K562 (cell line): ENCODE measurements at regions not wholly inside any gene's neighbourhood (a gene's known extent, or its start where the extent isn't known, plus 50 kb on each side); places are given as distances from the start of the nearest gene placed in this dataset.

Source experiments
- ATAC-seq: fragments of 200-7000 bp; cut with Tn5 transposase; 3 replicates; pipeline ENCODE4 v1.9.1; 2020; ENCODE audit warnings: moderate library complexity
- BruUV-seq: library from RNA; stranded (reverse); fragments of 400-500 nt; replicated peaks from 2 replicates; lab custom pipeline; 2021; lab: Mats Ljungman, UMichigan
- CTCF ChIA-PET: fragments of 300-600 bp; formaldehyde crosslinking; extraction: SDS; loops from one replicate; lab custom pipeline; 2021; ENCODE audit warnings: low intra/inter-chr PET ratio; lab: Yijun Ruan, JAX
- POLR2A ChIA-PET: fragments of 300-600, 350-650 bp; sonication (Branson Sonifier 250); formaldehyde crosslinking; extraction: SDS; loops from one replicate; lab custom pipeline; 2021; ENCODE audit warnings: antibody characterized with exemption, inconsistent platforms; lab: Yijun Ruan, JAX
- DNase-seq, 4 experiments: peaks; one replicate each; pipeline versions ENCODE4 v3.0.0 to v3.0.0-alpha.2; 2011 to 2018; ENCODE audit warnings: low spot score in 3 of 4, mixed read lengths in 3 of 4; ENCODE audit errors: extremely low read depth in 1 of 4
- FAIRE-seq: peaks from 2 replicates; lab custom pipeline; 2011; peaks lifted over from hg19 to GRCh38; lab: Jason Lieb, UNC
- H2AFZ ChIP-seq: 2 replicates; pipeline ENCODE4 v1.6.0; 2011; ENCODE audit warnings: low read depth, low read length, control low read depth, inconsistent platforms
- H3K27ac ChIP-seq: fragments of 200-600 bp; 3 replicates; pipeline ENCODE4 v1.8.0; 2011; ENCODE audit warnings: low read depth, mild to moderate bottlenecking, control low read depth, inconsistent platforms, low read length, moderate library complexity, mixed read lengths; ENCODE audit errors: extremely low read depth
- H3K27me3 ChIP-seq, 2 experiments: fragments of 300-600 bp in 1 of 2; 2 replicates in 1 of 2; 3 replicates in 1 of 2; pipeline versions ENCODE4 v1.6.0 to v1.8.0; 2011; ENCODE audit warnings: inconsistent platforms in 2 of 2, low read length in 2 of 2, mild to moderate bottlenecking in 1 of 2, mixed read lengths in 1 of 2, moderate library complexity in 1 of 2; ENCODE audit not compliant: control insufficient read depth in 2 of 2, insufficient read depth in 2 of 2
- H3K36me3 ChIP-seq: fragments of 300-600 bp; 3 replicates; pipeline ENCODE4 v1.8.0; 2011; ENCODE audit warnings: mild to moderate bottlenecking, low read length, inconsistent platforms; ENCODE audit not compliant: control insufficient read depth, insufficient read depth
- H3K4me1 ChIP-seq, 2 experiments: fragments of 200-600 bp in 1 of 2; replicated peaks in 1 of 2; 2 replicates in 1 of 2; 3 replicates in 1 of 2; pipeline versions ENCODE4 v1.5.1 to v1.8.0; 2011; ENCODE audit warnings: inconsistent platforms in 2 of 2, low read length in 2 of 2, mild to moderate bottlenecking in 1 of 2, mixed read lengths in 1 of 2, moderate library complexity in 1 of 2; ENCODE audit not compliant: control insufficient read depth in 2 of 2, insufficient read depth in 2 of 2
- H3K4me2 ChIP-seq: 2 replicates; pipeline ENCODE4 v1.6.1; 2011; ENCODE audit warnings: low read length, control low read depth, inconsistent platforms, mixed read lengths; ENCODE audit not compliant: insufficient read depth
- H3K4me3 ChIP-seq: fragments of 200-600 bp; sonication (generic), shearing (Covaris generic); 2 replicates; pipeline ENCODE4 v1.5.1; 2016; ENCODE audit warnings: control low read depth, inconsistent platforms
- H3K79me2 ChIP-seq: fragments of 200-600 bp; 3 replicates; pipeline ENCODE4 v1.8.0; 2011; ENCODE audit warnings: low read length, inconsistent platforms; ENCODE audit not compliant: control insufficient read depth, insufficient read depth
- H3K9ac ChIP-seq, 2 experiments: 2 replicates each; pipeline versions ENCODE4 v1.6.0 to v1.6.1; 2011; ENCODE audit warnings: low read depth in 2 of 2, low read length in 2 of 2, control low read depth in 1 of 2, inconsistent platforms in 1 of 2, mild to moderate bottlenecking in 1 of 2, mixed read lengths in 1 of 2; ENCODE audit not compliant: insufficient read depth in 1 of 2
- H3K9me1 ChIP-seq: one replicate; pipeline ENCODE4 v1.6.0; 2011; ENCODE audit warnings: inconsistent platforms, mild to moderate bottlenecking, low read length, moderate library complexity; ENCODE audit not compliant: control insufficient read depth, insufficient read depth
- H3K9me3 ChIP-seq: replicated peaks from 2 replicates; pipeline ENCODE4 v1.5.1; 2011; ENCODE audit warnings: low read depth, low read length, inconsistent platforms; ENCODE audit not compliant: control insufficient read depth, insufficient read depth
- H4K20me1 ChIP-seq: replicated peaks from 2 replicates; pipeline ENCODE4 v1.6.1; 2011; ENCODE audit warnings: low read length, inconsistent platforms, mixed read lengths; ENCODE audit not compliant: control insufficient read depth, insufficient read depth
- CSDE1 ChIP-seq, 2 experiments: fragments of 450-650 bp; IDR thresholded peaks; 2 replicates each; pipeline ENCODE4 v1.6.1; 2016; ENCODE audit warnings: mild to moderate bottlenecking in 1 of 2
- KLF6 ChIP-seq: fragments of 250-450 bp; sonication (Bioruptor Pico); IDR thresholded peaks from 2 replicates; pipeline ENCODE4 v1.4.0; 2020; ENCODE audit warnings: mild to moderate bottlenecking, moderate library complexity, borderline replicate concordance
- L3MBTL2 ChIP-seq: fragments of 450-650 bp; IDR thresholded peaks from 2 replicates; pipeline ENCODE4 v1.6.1; 2016; ENCODE audit warnings: mild to moderate bottlenecking, moderate library complexity
- RFX7 ChIP-seq: fragments of 250-450 bp; sonication (Bioruptor Pico); IDR thresholded peaks from 2 replicates; pipeline ENCODE4 v1.5.1; 2021; ENCODE audit warnings: mild to moderate bottlenecking
- SNRNP70 ChIP-seq: fragments of 200-400 bp; formaldehyde crosslinking; optimal IDR thresholded peaks from 2 replicates; pipeline ENCODE3; 2017; ENCODE audit warnings: low read depth, low read length
- SRSF9 ChIP-seq: fragments of 200-400 bp; formaldehyde crosslinking; IDR thresholded peaks from 2 replicates; pipeline ENCODE4 v1.6.1; 2017; ENCODE audit warnings: low read depth, low read length, borderline replicate concordance
- ZNF23 ChIP-seq: fragments of 250-450 bp; sonication (Bioruptor Pico); IDR thresholded peaks from 2 replicates; pipeline ENCODE4 v1.4.0; 2020; ENCODE audit warnings: mild to moderate bottlenecking
- WGBS: fragments of 100-300 bp; shearing (Covaris generic); methylation state at CpG from one replicate; pipeline ENCODE4 v1.1.6; 2016; ENCODE audit warnings: low coverage, mixed read lengths; ENCODE audit not compliant: insufficient coverage; ENCODE audit errors: missing lambda C conversion rate; 5-methylcytosine and 5-hydroxymethylcytosine counted together
- in situ Hi-C: fragments of 300-500 bp; cut with MboI; formaldehyde crosslinking; loops from 4 replicates; pipeline ENCODE4 v1.15.0; 2018; ENCODE audit warnings: inconsistent platforms, mixed read lengths
- intact Hi-C: fragments of 100-400 bp; cut with micrococcal nuclease; formaldehyde crosslinking; loops from 2 replicates; pipeline ENCODE4 v1.14.2; 2022
- TF ChIP-seq, protein P1 (sequence below): sonication (generic); formaldehyde crosslinking; IDR thresholded peaks from 2 replicates; pipeline ENCODE4 v1.8.1; 2023; ENCODE audit warnings: mild to moderate bottlenecking, missing genetic modification reagents

DNA sequence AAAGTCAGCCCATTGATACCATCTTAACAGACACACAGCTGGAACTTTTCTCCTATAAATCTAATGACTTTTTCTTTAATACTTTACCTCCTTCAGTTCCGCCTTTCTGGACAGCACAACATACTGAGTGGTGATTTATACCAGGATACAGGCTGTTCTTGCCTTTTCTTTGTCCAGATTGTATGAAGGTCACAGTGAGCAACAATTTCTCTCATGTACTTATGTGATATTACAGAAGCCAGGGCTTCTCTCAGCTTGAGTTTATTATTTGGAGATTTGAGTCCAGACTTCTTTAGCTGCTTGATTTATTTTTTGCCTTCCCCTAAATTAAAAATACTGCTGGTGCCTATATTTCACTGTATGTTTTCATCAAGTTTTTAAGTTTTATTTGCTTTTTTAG is 976.0 kb downstream of the ROBO2 start:
- in situ Hi-C loops (no loop called here), intact Hi-C loops (no loop called here)
- no peak overlapping the region for H3K27ac ChIP-seq
- no peaks in the 10 kb centered on the region for H3K36me3 ChIP-seq
- ChIA-PET POLR2A (no interaction called here), CTCF (no interaction called here)
- H3K4me2 ChIP-seq: no peak overlapping the region
- H3K9me3 ChIP-seq: no peaks in the 10 kb centered on the region
- no peak overlapping the region for H3K9ac ChIP-seq
- 0% methylated on average over 1 of the region's 1 CpG for WGBS
- no peaks in the 10 kb centered on the region for H3K79me2 ChIP-seq
- H3K4me3 ChIP-seq: no peak overlapping the region
- no peaks in the 10 kb centered on the region for H3K4me1 ChIP-seq
- DNase-seq (no peak), FAIRE-seq (no peak), ATAC-seq (no peak)
- BruUV-seq: no TSS peak
- no peak overlapping the region for H2AFZ ChIP-seq
- TF ChIP-seq ZNF23 (CRISPR knock-in tag) (no peak), CSDE1 (IDR thresholded peaks at IDR 0.05) (no peak), L3MBTL2 (no peak), SNRNP70 (no peak), KLF6 (no peak), RFX7 (CRISPR knock-in tag) (no peak), SRSF9 (no peak)
- TF ChIP-seq, protein P1, sequence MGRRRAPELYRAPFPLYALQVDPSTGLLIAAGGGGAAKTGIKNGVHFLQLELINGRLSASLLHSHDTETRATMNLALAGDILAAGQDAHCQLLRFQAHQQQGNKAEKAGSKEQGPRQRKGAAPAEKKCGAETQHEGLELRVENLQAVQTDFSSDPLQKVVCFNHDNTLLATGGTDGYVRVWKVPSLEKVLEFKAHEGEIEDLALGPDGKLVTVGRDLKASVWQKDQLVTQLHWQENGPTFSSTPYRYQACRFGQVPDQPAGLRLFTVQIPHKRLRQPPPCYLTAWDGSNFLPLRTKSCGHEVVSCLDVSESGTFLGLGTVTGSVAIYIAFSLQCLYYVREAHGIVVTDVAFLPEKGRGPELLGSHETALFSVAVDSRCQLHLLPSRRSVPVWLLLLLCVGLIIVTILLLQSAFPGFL (CRISPR knock-in tag): no peak
- no peaks in the 10 kb centered on the region for H3K27me3 ChIP-seq
- H3K9me1 ChIP-seq: no peaks in the 10 kb centered on the region
- no peaks in the 10 kb centered on the region for H4K20me1 ChIP-seq
